IMR-90 (cell line): ENCODE measurements at regions not wholly inside any gene's neighbourhood (a gene's known extent, or its start where the extent isn't known, plus 50 kb on each side); places are given as distances from the start of the nearest gene placed in this dataset.

ENCODE experiments used
- ATAC-seq: fragments of 200-7000 bp; cut with Tn5 transposase; 2 replicates; pipeline ENCODE4 v1.9.1; 2020; ENCODE audit warnings: low read depth, mild to moderate bottlenecking, moderate library complexity
- BruUV-seq: library from RNA; stranded (reverse); fragments of 400-500 nt; replicated peaks from 2 replicates; lab custom pipeline; 2021; lab: Mats Ljungman, UMichigan
- CTCF ChIA-PET: fragments of 300-600 bp; formaldehyde crosslinking; extraction: SDS; loops from one replicate; lab custom pipeline; 2021; ENCODE audit warnings: antibody characterized with exemption; lab: Yijun Ruan, JAX
- POLR2A ChIA-PET: fragments of 300-600 bp; sonication (Branson Sonifier 250); formaldehyde crosslinking; loops from one replicate; lab custom pipeline; 2022; ENCODE audit warnings: antibody characterized with exemption; ENCODE audit not compliant: unreplicated experiment; lab: Charles Lee
- DNase-seq: peaks from one replicate; pipeline ENCODE4 v3.0.0; 2013
- H2AFZ ChIP-seq: replicated peaks from 2 replicates; pipeline ENCODE3; 2013; ENCODE audit warnings: low read length, mild to moderate bottlenecking; ENCODE audit not compliant: poor library complexity
- H2AK5ac ChIP-seq: 2 replicates; pipeline ENCODE4 v1.6.1; 2013; ENCODE audit warnings: low read depth, low read length, inconsistent platforms
- H2AK9ac ChIP-seq: replicated peaks from 2 replicates; pipeline ENCODE3; 2013; ENCODE audit warnings: mild to moderate bottlenecking, low read depth, low read length, moderate library complexity; ENCODE audit not compliant: poor library complexity
- H2BK120ac ChIP-seq: 2 replicates; pipeline ENCODE4 v1.6.1; 2013; ENCODE audit warnings: low read depth, low read length, inconsistent platforms
- H2BK15ac ChIP-seq: 3 replicates; pipeline ENCODE4 v1.6.1; 2013; ENCODE audit warnings: low read depth, low read length, inconsistent platforms
- H2BK20ac ChIP-seq: 2 replicates; pipeline ENCODE4 v1.6.1; 2013; ENCODE audit warnings: low read depth, mild to moderate bottlenecking, inconsistent platforms, low read length, moderate library complexity
- H2BK5ac ChIP-seq: 2 replicates; pipeline ENCODE4 v1.6.1; 2013; ENCODE audit warnings: mild to moderate bottlenecking, low read depth, low read length, inconsistent platforms; ENCODE audit not compliant: poor library complexity, severe bottlenecking
- H3K14ac ChIP-seq: replicated peaks from 2 replicates; pipeline ENCODE4 v1.6.1; 2013; ENCODE audit warnings: low read depth, low read length, inconsistent platforms
- H3K18ac ChIP-seq: 2 replicates; pipeline ENCODE4 v1.6.1; 2013; ENCODE audit warnings: low read depth, low read length, control low read depth
- H3K23ac ChIP-seq: 2 replicates; pipeline ENCODE4 v1.6.1; 2013; ENCODE audit warnings: low read depth, low read length, inconsistent platforms
- H3K27ac ChIP-seq: 2 replicates; pipeline ENCODE4 v1.5.1; 2013; ENCODE audit warnings: mild to moderate bottlenecking, control low read depth, low read length; ENCODE audit not compliant: insufficient read depth
- H3K27me3 ChIP-seq: 2 replicates; pipeline ENCODE4 v1.6.1; 2013; ENCODE audit warnings: low read length; ENCODE audit not compliant: control insufficient read depth, insufficient read depth
- H3K36me3 ChIP-seq: 2 replicates; pipeline ENCODE4 v1.6.1; 2013; ENCODE audit warnings: low read length, mixed read lengths; ENCODE audit not compliant: control insufficient read depth, insufficient read depth
- H3K4ac ChIP-seq: 2 replicates; pipeline ENCODE4 v1.6.1; 2013; ENCODE audit warnings: low read depth, low read length, inconsistent platforms
- H3K4me1 ChIP-seq: 2 replicates; pipeline ENCODE4 v1.6.1; 2013; ENCODE audit warnings: low read length, mixed read lengths; ENCODE audit not compliant: control insufficient read depth, insufficient read depth
- H3K4me2 ChIP-seq: 2 replicates; pipeline ENCODE4 v1.6.1; 2013; ENCODE audit warnings: low read depth, mild to moderate bottlenecking, control low read depth, low read length, moderate library complexity
- H3K4me3 ChIP-seq: 2 replicates; pipeline ENCODE4 v1.5.1; 2013; ENCODE audit warnings: low read depth, mild to moderate bottlenecking, control low read depth, low read length, moderate library complexity; ENCODE audit not compliant: insufficient read depth
- H3K56ac ChIP-seq: 2 replicates; pipeline ENCODE4 v1.6.1; 2013; ENCODE audit warnings: low read length, inconsistent platforms; ENCODE audit not compliant: insufficient read depth; ENCODE audit errors: extremely low read depth
- H3K79me1 ChIP-seq, 2 experiments: 2 replicates each; pipeline ENCODE4 v1.6.1; 2013; ENCODE audit warnings: low read length in 2 of 2, inconsistent platforms in 1 of 2, low read depth in 1 of 2
- H3K9ac ChIP-seq: 2 replicates; pipeline ENCODE4 v1.6.1; 2013; ENCODE audit warnings: low read depth, low read length, control low read depth
- H3K9me1 ChIP-seq: 2 replicates; pipeline ENCODE4 v1.6.1; 2013; ENCODE audit warnings: low read length, inconsistent platforms; ENCODE audit not compliant: insufficient read depth
- H3K9me3 ChIP-seq: 2 replicates; pipeline ENCODE4 v1.6.1; 2013; ENCODE audit warnings: low read length; ENCODE audit not compliant: control insufficient read depth, insufficient read depth
- H4K20me1 ChIP-seq: 2 replicates; pipeline ENCODE4 v1.6.1; 2013; ENCODE audit warnings: low read length, inconsistent platforms; ENCODE audit not compliant: insufficient read depth
- H4K5ac ChIP-seq: 2 replicates; pipeline ENCODE4 v1.6.1; 2013; ENCODE audit warnings: mild to moderate bottlenecking, low read depth, low read length, control low read depth
- H4K8ac ChIP-seq, 2 experiments: 2 replicates each; pipeline ENCODE4 v1.6.1; 2013; ENCODE audit warnings: low read depth in 2 of 2, low read length in 2 of 2, control low read depth in 1 of 2, inconsistent platforms in 1 of 2
- H4K91ac ChIP-seq: 2 replicates; pipeline ENCODE4 v1.6.1; 2013; ENCODE audit warnings: low read depth, low read length, inconsistent platforms; ENCODE audit not compliant: insufficient read depth
- BHLHE40 ChIP-seq: fragments of 150-350 bp; IDR thresholded peaks from 2 replicates; pipeline ENCODE4 v1.6.1; 2016; ENCODE audit warnings: mild to moderate bottlenecking, low read depth, low read length
- CEBPB ChIP-seq: IDR thresholded peaks from 2 replicates; pipeline ENCODE4 v1.6.1; 2012; ENCODE audit warnings: low read depth, low read length, improper control_type of control experiment
- CHD1 ChIP-seq: IDR thresholded peaks from 2 replicates; pipeline ENCODE4 v1.6.1; 2012; ENCODE audit warnings: low read depth, low read length, improper control_type of control experiment
- CTCF ChIP-seq: conservative IDR thresholded peaks from 2 replicates; pipeline ENCODE4 v1.5.1; 2012; ENCODE audit warnings: mild to moderate bottlenecking, low read depth, low read length, improper control_type of control experiment
- ELK1 ChIP-seq: fragments of 150-350 bp; IDR thresholded peaks from 2 replicates; pipeline ENCODE4 v1.6.1; 2016; ENCODE audit warnings: low read depth, mild to moderate bottlenecking, low read length, moderate library complexity, borderline replicate concordance
- FOS ChIP-seq: fragments of 150-350 bp; IDR thresholded peaks from 2 replicates; pipeline ENCODE4 v1.6.1; 2016; ENCODE audit warnings: low read depth, low read length
- MAFK ChIP-seq: IDR thresholded peaks from 2 replicates; pipeline ENCODE4 v1.6.1; 2012; ENCODE audit warnings: low read depth, low read length, improper control_type of control experiment
- MAZ ChIP-seq: IDR thresholded peaks from 2 replicates; pipeline ENCODE4 v1.6.1; 2012; ENCODE audit warnings: low read depth, mild to moderate bottlenecking, low read length, improper control_type of control experiment, moderate library complexity, borderline replicate concordance
- MXI1 ChIP-seq: IDR thresholded peaks from 2 replicates; pipeline ENCODE4 v1.6.1; 2012; ENCODE audit warnings: low read depth, mild to moderate bottlenecking, low read length, moderate library complexity, borderline replicate concordance
- NFE2L2 ChIP-seq: fragments of 150-350 bp; IDR thresholded peaks from 2 replicates; pipeline ENCODE4 v1.6.1; 2016; ENCODE audit warnings: low read depth, mild to moderate bottlenecking, low read length
- POLR2A ChIP-seq: IDR thresholded peaks from 2 replicates; pipeline ENCODE4 v1.6.1; 2012; ENCODE audit warnings: mild to moderate bottlenecking, low read depth, low read length
- RAD21 ChIP-seq: IDR thresholded peaks from 2 replicates; pipeline ENCODE4 v1.6.1; 2012; ENCODE audit warnings: low read length, improper control_type of control experiment
- RCOR1 ChIP-seq: IDR thresholded peaks from 2 replicates; pipeline ENCODE4 v1.6.1; 2012; ENCODE audit warnings: mild to moderate bottlenecking, low read length, improper control_type of control experiment; ENCODE audit not compliant: insufficient replicate concordance
- RFX5 ChIP-seq: IDR thresholded peaks from 2 replicates; pipeline ENCODE4 v1.8.0; 2012; ENCODE audit warnings: low read depth, mild to moderate bottlenecking, low read length, moderate library complexity
- SMC3 ChIP-seq: fragments of 150-350 bp; IDR thresholded peaks from 2 replicates; pipeline ENCODE4 v1.6.1; 2016; ENCODE audit warnings: low read depth, mild to moderate bottlenecking, antibody characterized with exemption, low read length, moderate library complexity
- WGBS, 2 experiments: methylation state at CpG; one replicate each; pipeline versions ENCODE4 v1.1.5 to v1.1.7; 2013; ENCODE audit warnings: missing lambda C conversion rate in 2 of 2; ENCODE audit not compliant: insufficient read length in 1 of 2; ENCODE audit errors: extremely low coverage in 2 of 2; 5-methylcytosine and 5-hydroxymethylcytosine counted together
- dilution Hi-C: fragments of 300-500 bp; cut with HindIII; formaldehyde crosslinking; loops from one replicate; pipeline ENCODE4 v1.14.3; 2018; ENCODE audit warnings: low sequenced_read_pairs; ENCODE audit not compliant: unreplicated experiment
- in situ Hi-C: fragments of 300-500 bp; cut with MboI; formaldehyde crosslinking; loops from 3 replicates; pipeline ENCODE4 v1.14.3; 2019; ENCODE audit warnings: low sequenced_read_pairs, inconsistent platforms, mixed read lengths
- intact Hi-C: fragments of 100-400 bp; cut with micrococcal nuclease; formaldehyde crosslinking; loops from 2 replicates; pipeline ENCODE4 v1.10.0; 2022

- no peak overlapping the region for H4K8ac ChIP-seq
- BruUV-seq: no TSS peak
Measured at GRCh38 chr3:145857956-145858355, 303.0 kb downstream of the PLOD2 start.

More at GRCh38 chr3:145857956-145858355, 303.0 kb downstream of the PLOD2 start:
- no peak overlapping the region for H4K5ac ChIP-seq
- ATAC-seq: no peak
- no peak overlapping the region for H3K9ac ChIP-seq
- no peak overlapping the region for H3K56ac ChIP-seq
- no peak overlapping the region for H3K14ac ChIP-seq
- in situ Hi-C loops: no loop called here
- H3K79me1 ChIP-seq: no peaks in the 10 kb centered on the region
- no peak overlapping the region for H2BK20ac ChIP-seq
- H2AFZ ChIP-seq: no peak overlapping the region
- no peak overlapping the region for H3K4me3 ChIP-seq
- no peak overlapping the region for H3K27ac ChIP-seq
- intact Hi-C loops: no loop called here
- H3K36me3 ChIP-seq: no peaks in the 10 kb centered on the region
- H2BK120ac ChIP-seq: no peak overlapping the region
- H3K9me3 ChIP-seq: no peaks in the 10 kb centered on the region
- H3K23ac ChIP-seq: no peak overlapping the region
- H2BK5ac ChIP-seq: no peak overlapping the region
- dilution Hi-C loops: no loop called here
- no peak overlapping the region for H4K91ac ChIP-seq
- no peaks in the 10 kb centered on the region for H3K27me3 ChIP-seq
- WGBS, 2 experiments: no CpG with 5 or more reads among the region's 1 CpG
- H3K4me1 ChIP-seq: no peaks in the 10 kb centered on the region
- H3K9me1 ChIP-seq: no peaks in the 10 kb centered on the region
- H2BK15ac ChIP-seq: no peak overlapping the region
- no peak overlapping the region for H3K18ac ChIP-seq
- ChIA-PET CTCF (no interaction called here), POLR2A (no interaction called here)
- no peaks in the 10 kb centered on the region for H4K20me1 ChIP-seq
- no peak overlapping the region for H3K4ac ChIP-seq
- no peak overlapping the region for H2AK9ac ChIP-seq
- no peak for DNase-seq
- H3K4me2 ChIP-seq: no peak overlapping the region
- no peak for TF ChIP-seq POLR2A
- no peak for TF ChIP-seq MAFK
- TF ChIP-seq RCOR1: no peak
- no peak for TF ChIP-seq NFE2L2
- TF ChIP-seq RFX5: no peak
- no peak for TF ChIP-seq CEBPB
- TF ChIP-seq ELK1: no peak
- TF ChIP-seq CTCF: no peak
- no peak for TF ChIP-seq MAZ
- no peak for TF ChIP-seq SMC3
- TF ChIP-seq FOS: no peak
- TF ChIP-seq CHD1: no peak
- no peak for TF ChIP-seq MXI1
- no peak for TF ChIP-seq BHLHE40
- TF ChIP-seq RAD21: no peak
- H2AK5ac ChIP-seq: no peak overlapping the region
